COLO668 (cell line): ENCODE measurements at regions not wholly inside any gene's neighbourhood (a gene's known extent, or its start where the extent isn't known, plus 50 kb on each side); places are given as distances from the start of the nearest gene placed in this dataset.

Experiments
- DNase-seq: peaks from one replicate; lab custom pipeline; 2025; ENCODE audit not compliant: unreplicated experiment; lab: John Stamatoyannopoulos, UW

DNA sequence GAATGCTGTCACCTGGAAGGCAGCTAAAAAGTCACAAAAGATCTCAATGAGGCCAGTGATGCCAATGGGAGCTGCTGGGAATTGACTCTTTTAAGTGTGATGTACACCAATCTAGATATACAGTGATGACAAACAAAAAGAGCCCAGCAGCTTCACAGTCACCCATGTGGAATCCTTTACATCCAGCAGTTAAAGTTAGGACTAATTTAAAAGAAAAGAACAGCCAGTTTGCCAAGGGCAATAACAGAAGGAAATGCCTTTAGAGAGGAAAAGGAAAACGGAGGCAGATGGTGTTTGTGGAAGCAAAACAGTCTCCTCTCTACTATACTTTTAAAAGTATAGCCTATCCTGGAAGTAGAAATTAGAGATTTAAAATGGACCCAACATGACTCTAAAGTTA lies 873.5 kb downstream of the EPHA7 start:
- no peak for DNase-seq

DNA sequence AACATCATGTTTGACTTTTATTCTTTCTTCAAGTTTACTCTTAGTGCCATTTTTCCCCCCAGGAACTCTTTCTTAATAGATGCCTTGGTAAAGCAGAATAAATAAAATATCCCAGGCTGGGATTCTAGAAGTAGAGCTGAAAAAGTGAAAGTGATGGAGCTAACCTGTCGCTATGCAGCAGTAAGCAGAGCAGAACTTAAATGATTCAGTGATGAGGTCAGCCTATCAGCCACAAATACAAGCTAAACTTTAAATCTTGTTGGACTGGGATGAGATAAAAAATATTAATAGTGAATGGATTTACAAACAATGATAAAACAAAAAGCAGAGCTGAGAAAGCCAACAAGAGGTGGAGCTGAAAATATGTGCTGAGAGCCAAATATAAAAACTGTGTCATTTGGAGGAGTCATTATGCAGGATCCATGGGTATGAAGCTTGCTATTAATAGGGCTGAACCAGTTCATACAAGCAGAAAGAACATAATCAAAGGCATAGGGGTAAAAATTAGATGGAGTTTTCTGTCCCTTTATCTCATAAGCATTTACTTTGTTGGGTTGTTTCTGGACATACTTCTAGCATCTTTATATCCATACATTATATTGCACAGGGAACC lies 877.8 kb downstream of the EPHA7 start:
- DNase-seq = no peak

DNA sequence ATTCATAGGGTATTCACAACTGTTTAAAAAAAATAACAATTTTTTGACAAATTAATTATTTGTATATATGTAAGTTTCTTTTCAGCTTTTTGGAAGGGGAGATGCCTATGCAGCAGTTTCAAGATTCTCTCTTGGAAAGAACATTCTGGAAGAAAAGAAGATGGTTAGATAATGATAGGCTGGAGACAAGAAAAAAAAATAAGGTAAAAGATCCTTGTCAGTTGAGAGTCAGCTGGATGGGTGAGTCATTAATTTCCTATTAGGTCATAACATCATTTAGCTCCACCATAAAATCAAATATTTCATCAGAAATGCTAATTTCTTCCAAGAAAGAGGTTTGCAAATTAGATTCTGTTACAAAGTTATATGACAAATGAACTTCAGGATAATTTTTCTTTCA lies 880.4 kb downstream of the EPHA7 start:
- DNase-seq = no peak

DNA sequence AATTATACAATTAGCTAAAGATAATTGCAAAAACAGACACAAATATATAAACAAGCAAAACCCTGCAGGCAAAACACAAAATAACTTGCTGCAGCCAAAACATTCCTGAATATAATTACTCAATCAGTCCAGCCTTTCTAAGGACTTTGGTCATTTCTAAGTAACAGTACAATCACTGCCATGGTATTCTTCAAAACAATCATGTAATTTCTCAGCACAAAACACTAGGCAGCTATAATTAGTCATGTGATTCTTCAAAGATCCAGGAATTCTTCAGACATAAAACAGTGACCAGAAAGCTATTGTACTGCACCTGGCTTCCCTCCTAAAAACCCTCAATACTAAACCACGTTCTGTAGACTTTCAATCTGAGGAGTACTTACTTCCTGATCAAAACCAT lies 881.1 kb downstream of the EPHA7 start:
- no peak for DNase-seq

DNA sequence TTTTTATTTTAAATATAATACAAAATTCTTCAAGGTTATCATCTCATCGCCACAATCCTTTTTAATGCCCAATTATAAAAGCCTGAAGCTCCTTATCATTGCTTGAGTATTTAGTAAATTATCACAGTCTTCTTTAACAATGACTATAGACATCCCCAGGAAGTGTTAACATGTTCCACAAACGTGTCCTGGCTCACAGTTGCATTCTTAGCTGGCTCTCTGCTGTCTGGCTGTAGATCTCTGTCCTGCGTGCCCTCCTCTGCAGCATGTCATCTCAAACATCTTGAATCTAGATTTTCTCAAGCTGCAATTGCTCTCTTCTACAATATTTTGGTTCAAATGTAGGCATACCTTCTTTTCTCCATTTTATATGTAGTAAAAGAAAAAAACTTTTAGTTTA lies 885.2 kb downstream of the EPHA7 start:
- no peak for DNase-seq

DNA sequence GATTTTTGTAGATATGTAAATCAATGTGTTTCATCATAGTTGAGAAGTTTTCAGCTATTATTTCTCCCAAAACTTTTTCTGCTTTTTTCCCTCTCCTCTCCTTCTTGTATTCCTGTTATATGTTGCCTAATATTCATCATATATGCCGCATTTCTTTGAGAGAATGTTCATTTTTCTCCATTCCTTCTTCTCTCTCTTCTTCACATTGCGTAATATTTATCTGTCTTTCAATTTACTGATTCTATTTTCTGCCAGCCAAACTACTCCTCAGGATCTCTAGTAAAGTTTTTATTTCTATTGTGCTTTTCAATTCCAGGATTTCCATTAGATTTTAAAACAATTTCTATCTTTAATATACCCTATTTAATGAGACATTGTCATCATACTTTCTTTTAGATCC lies 896.8 kb downstream of the EPHA7 start:
- no peak for DNase-seq

DNA sequence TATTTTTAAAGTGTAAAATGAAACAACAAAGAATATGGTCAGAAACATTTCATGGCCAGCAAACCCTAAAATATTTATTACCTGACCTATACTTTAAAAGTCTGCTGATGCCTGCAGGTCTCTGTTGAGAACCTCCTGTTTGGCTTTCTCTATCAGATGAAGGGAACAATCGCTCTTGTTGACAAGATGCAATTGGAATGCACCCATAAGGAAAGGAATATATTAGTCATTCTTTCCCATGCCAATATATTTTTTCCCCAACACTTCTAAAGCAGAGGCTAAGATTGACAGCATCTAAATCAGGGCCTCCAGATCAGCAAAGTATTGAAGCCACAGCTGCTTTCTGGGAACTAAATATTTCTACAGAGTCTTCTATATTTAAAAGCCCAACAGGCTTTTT lies 897.8 kb downstream of the EPHA7 start:
- no peak for DNase-seq

DNA sequence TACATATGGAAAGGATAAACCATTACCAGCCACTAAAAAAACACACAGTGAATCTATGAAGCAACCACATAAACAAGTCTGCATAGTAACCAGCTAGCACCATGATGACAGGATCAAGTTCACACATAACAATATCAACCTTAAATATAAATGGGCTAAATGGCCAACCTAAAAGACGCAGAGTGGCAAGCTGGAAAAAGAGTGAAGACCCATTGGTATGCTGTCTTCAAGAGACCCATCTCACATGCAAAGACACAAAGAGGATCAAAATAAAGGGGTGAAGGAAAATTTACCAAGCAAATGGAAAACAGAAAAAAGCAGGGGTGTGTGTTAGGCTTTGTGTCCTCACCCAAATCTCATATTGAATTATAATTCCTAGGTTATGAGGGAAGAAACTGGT lies 909.2 kb downstream of the EPHA7 start:
- no peak for DNase-seq

DNA sequence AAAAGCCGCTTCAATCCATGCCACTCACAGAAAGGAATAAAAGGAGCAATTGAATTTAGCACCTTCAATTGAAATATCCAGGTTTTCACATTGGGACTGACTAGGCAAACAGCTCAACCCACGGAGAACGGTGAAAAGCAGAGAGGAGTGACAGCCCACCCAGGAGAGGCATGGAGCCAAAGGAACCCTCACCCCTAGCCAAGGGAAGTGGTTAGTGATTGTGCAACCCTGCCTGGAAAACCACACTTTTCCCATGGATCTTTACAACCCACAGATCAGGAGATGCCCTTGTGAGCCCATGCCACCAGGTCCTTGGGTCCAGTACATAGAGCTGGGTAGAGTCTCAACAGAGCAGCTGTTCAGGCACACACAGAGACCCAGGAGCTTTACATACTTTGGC lies 911.8 kb downstream of the EPHA7 start:
- no peak for DNase-seq

DNA sequence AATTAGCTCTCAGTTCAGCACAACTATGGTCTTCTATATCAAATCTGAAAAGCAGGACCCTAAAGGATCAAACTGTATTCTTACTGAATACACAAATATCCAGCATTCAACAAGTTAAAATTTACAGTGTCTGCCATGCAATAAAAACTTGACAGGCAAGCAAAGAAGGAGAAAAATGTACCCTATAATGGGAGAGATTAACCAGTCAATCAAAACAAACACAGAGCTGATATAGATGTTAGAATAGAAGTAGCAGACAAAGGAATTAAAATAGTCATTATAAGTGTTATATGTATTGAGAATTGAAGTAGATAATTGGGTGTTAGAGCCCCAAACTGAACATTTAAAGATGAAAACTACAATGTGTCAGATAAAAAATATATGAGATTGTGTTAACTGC lies 914.9 kb downstream of the EPHA7 start:
- DNase-seq = no peak

DNA sequence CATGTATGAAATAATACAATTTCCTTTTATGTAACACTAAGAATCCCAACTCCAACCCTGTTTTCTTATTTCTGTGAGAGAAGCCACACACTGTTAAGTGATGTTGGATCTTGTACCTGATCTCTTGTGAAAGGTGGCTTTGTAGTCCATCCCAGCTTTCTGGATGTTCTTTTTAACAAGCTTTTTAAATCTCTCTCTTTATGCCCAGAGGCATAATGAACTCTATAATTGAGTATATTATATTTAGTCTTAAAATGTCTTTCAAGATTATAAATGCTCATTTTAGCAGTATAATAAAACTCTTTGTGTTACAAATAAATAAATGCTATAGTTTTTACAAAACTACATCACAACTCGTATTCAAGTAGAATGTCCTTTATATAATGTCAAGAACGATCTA lies 922.1 kb downstream of the EPHA7 start:
- no peak for DNase-seq

DNA sequence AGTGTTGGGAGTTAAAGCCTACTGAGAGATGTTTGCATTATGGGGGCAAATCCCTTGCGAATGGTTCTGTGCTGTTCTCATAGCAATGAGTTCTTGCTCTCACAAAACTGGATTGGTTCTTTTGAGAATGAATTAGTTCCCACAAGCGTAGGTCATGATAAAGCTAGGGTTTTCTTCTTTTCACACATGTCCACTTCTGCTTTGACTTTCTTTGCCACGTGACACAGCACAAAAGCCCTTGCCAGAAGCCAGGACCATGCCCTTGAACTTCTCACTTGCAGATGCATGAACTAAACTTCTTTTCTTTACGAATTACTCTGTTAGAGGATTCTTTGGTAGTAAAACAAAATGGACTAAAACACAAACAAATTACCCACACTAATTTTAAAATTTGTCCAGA lies 922.8 kb downstream of the EPHA7 start:
- no peak for DNase-seq

DNA sequence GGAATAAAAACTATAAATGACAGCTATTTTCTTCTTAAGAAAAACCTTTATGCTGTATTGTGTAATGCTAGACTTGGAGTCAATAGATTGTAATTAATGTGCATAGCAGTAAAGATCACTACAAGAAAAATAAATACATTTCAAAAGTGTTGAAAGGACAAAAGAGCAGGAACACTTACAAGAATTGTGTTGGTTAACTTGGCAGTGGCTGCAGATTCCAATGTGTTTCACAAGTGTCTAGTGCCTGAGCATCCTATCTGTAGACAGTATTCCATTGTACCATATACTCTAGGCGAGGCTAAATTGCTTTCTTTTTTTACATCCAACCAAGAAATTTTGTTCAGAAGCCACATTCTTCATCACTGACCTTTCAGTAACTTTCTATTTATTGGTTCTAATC lies 924.1 kb downstream of the EPHA7 start:
- no peak for DNase-seq

DNA sequence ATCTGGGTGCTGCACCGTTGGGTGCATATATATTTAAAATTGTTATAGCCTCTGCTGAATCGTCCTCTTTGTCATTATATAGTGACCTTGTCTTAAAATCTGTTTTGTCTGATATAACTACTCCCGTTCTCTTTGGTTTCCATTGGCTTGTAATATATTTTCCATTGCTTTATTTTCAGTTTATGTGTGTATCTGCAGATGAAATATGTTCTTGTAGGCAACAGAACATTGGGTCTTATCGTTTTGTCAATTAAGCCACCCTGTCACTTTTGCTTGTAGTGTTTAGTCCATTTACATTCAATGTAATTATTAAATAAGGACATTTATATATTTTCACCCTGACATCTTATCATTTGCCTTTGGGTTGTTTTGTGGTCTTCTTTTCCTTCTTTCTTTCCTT lies 933.9 kb downstream of the EPHA7 start:
- no peak for DNase-seq

DNA sequence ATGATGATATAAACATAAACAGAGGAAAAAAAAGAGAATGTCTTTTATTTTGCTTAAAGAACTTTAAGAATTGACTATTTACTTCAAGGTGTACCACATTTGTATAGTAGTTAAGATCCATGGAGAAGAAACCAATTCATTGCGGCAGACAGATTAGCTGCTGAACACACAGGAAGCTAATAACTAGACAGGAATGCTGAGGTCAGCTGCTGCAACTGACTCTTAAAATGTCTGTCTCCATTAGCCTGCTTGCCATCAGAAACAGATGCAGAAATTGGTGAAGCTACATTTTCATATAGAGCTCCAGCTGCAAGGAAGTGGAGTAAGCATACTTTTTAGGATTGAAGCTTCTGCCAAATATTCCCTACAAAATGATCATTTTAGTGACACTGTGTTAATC lies 939.5 kb downstream of the EPHA7 start:
- DNase-seq = no peak

DNA sequence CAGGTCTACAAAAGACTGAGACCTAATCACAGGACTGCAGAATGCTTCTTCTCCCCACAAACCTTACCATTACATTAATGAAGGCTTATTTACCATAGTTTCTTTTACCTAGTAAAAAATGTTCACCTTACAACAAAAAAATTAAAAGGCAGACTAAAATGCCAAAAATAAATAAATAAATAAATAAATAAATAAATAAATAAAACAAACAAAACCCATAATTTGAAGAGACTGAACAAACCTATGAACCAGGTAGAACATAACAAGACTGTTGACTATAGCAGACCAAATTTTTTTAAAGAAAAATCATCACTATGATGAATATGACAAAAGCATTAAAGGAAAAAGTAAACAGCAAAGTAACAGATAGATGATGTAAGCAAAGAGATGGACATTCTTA lies 946.3 kb downstream of the EPHA7 start:
- DNase-seq = no peak

DNA sequence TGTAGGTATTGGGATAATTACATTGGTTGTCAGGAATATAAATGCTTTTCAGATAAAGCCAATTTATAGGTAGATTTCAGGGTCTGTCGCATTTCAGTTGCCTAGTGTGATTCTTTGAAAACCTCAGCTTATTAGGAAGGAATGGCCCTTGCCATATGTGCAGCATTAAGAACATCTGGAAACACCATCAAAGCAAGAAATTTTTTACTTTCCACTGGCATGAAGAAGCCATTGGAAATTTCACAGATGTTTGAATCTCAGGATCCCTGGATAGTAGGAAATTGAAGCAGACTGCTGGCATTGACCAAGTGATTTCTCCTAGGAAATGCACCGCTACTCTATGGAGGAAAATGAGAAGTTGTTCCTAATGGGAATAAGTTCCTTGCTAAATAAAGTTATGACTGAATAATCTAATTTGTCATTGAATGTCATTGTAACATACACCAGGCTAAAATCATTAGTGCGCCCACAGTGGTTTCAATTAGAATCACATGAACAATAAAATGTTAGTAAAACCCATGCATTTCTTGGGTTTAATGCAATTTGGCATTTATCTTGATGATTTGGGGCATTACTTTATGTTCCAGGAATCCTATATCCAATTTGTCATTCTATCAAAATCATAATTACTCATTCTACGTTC lies 950.1 kb downstream of the EPHA7 start:
- DNase-seq = no peak

DNA sequence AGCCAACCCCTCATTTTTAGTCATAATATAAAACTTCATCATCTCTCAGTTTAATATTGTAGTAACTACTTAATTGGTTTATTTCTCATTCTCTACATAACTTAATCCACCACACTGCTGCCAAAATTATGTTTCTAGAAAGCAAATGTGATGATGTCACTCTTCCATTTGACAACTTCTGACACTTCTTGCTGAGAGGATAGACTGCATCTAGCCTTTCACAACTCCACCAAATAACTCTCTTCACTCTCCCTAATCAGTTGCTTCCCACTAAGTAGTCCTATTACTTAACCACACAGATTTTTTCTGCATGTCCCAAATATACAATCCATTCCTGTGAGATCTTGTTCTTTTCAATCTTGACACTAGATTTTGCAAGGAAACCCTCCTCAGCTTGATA lies 951.3 kb downstream of the EPHA7 start:
- DNase-seq = no peak

DNA sequence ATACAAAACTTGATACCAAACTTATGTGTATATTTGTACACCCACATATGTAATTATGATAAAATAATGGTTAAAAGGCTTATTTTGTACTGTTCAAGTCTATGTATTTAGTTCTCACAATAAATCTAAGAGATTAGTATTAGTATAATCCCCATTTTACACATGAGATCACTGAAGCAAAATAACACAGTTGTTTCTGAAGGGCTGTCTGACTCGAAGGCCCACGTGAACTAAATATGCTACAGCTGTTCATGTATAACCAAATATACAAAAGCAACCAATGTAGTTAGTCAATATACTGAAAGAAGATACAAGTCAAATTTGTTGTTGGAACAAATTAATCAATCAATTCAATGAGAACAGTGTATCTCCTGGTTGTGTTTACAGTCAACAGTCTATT lies 959.2 kb downstream of the EPHA7 start:
- DNase-seq = no peak

DNA sequence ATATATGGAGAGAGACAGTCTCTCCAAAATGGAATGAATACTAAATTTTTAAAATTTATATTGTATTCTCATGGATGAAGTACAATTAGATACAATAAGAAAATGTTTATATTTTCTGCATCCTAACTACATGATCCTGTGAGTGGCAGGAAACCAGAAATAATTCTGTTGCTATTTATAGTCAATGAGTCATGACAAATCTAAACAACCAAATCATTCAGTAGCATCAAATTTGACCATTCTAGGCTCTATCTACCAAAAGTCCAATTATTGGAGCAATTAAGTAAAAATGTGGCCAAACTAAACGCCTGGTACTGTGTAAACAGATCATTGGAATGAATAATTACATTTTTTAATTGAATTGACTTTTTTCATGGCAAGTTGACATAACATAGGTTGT lies 959.8 kb downstream of the EPHA7 start:
- DNase-seq = no peak

DNA sequence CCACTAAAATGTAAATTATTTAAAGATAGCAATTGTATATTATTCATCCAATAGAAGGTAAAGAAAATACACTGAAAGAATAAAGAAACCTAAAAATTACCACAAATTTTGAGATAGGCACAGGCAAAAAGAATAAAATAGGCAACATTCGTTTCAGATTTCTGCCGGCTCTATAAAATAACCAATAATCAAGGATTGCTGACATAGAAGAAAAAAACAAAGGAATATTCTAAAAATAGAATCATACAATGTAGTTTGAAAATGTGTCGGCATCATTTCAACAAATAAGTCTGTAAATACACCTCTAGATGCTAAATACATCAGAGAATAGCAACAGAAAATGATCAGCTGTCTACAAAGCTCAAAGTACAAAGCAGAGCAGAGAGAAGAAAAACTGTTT lies 973.3 kb downstream of the EPHA7 start:
- no peak for DNase-seq

DNA sequence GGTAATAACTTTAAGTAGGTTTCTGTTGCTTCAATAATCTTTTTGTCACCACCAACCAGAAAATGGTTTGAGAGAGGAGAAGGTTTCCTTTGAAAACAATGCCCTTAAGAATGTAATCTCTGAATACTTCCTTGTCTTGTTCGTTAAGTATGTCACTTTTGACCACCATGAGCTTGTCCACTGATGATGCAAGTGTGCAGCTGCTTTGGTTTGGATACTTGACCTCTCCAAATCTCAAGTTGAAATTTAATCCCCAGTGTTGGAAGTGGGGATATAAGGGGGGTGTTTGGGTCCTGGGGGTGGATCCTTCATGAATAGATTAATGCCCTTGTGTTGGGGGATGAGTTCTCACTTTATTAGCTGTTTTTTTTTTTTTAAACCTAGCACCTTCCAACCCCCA lies 985.4 kb downstream of the EPHA7 start:
- DNase-seq = no peak

DNA sequence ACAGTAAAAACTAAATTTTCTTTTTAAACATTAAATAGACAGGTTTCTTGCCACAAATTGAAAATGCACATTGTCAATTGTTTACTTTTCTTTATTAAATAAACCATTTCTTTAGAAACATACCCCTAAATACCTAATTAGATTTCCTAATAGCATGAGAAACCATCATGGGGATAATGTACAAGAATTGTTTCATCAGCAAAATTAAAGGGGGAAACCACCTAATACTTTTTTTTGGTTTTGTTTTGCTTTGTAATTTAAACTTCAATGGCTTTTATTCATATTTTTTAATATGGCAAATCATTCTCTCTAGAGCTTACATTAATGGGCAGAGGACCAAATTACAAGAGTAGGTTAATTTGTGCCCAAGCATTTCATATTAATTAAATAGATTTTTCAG lies 987.9 kb downstream of the EPHA7 start:
- no peak for DNase-seq
